GM18951 (cell line): ENCODE measurements at regions not wholly inside any gene's neighbourhood (a gene's known extent, or its start where the extent isn't known, plus 50 kb on each side); places are given as distances from the start of the nearest gene placed in this dataset.
"Not testable (repeated sequence)": the region's sequence is repeated elsewhere in the genome, so short reads cannot be mapped to it uniquely, and the experiment has no call there.

ENCODE experiments used
- POLR2A ChIP-seq: IDR thresholded peaks from 4 replicates; pipeline ENCODE4 v1.6.1; 2011; ENCODE audit warnings: mild to moderate bottlenecking; ENCODE audit not compliant: insufficient read length, insufficient read depth; ENCODE audit errors: extremely low read depth
- in situ Hi-C: fragments of 300-500 bp; cut with MboI; formaldehyde crosslinking; loops from one replicate; pipeline ENCODE4 v1.12.0; 2022; ENCODE audit warnings: low sequenced_read_pairs, mixed read lengths, inconsistent platforms; ENCODE audit not compliant: unreplicated experiment

DNA sequence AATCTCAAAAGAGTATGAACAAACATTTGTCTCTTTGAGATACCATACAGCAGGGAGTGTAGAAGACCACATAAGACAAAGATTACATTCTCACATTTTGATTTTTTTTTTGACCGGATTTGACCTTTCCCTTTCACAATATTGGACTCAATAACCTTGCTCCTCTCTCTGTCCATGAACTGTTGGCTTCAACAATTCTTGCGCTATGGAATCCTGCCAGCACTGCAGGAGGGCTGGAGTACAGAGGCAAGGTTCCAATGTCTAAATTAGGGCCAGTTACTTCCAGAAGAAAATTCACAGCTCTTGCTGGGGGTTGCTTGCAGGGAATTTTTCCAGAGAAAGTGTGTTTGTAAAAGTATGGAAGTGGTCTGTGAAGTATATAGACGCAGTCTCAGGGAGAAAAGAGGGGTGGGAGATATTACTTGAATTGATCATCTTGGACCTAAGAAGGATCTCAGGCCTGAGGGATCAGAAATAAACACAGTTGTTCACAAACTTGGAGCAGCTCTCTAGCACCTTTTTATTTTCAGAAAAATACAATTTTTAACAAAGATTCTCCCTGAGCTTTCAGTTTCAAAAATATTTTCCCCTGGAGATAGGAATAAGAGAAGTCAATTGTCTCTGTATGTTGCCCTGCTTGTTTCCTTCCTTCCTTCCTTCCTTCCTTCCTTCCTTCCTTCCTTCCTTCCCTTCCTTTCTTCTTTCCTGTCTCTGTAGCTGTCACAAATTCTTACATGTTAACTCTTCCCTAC is 765.9 kb downstream of the BCKDHB start:
- in situ Hi-C loops = no loop called here
- no peak for TF ChIP-seq POLR2A

DNA sequence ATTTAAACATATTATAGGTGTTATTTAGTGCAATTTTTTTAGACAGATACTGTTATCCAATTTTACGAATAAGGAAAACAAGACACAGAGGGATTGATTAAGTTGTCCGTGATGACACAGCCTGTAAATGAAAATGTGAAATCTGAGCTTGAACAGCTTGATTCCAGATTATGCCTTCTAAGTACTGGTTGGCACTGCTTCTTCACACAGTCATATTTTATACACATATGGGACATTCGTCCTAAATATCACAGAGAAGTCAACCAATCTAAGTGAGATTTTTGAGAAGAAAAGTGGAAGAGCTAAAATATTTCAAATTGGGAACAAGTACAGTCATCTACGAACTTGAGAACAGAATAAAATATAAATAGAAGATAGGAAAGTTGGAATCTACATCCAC is 756.3 kb downstream of the BCKDHB start:
- no peak for TF ChIP-seq POLR2A
- in situ Hi-C loops = no loop called here

DNA sequence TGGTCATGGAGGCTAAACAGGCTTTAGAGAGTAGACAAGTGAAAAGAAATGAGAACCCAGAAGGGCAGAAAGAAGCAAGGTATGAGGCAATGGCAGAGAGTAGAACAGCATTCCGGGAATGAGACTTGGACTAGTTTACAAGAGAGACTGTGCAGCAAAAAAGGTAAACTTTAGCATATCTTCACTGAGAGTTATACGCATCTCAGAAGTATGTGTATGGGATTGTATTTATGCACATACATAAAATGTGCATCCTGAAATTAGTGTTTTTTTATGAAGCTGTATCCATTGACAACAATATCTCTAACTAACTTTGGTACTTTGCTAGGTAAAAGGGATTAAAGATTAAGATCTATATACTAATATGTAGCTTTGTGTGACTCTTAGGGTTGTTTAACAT is 753.6 kb downstream of the BCKDHB start:
- TF ChIP-seq POLR2A = no peak
- in situ Hi-C loops = no loop called here

DNA sequence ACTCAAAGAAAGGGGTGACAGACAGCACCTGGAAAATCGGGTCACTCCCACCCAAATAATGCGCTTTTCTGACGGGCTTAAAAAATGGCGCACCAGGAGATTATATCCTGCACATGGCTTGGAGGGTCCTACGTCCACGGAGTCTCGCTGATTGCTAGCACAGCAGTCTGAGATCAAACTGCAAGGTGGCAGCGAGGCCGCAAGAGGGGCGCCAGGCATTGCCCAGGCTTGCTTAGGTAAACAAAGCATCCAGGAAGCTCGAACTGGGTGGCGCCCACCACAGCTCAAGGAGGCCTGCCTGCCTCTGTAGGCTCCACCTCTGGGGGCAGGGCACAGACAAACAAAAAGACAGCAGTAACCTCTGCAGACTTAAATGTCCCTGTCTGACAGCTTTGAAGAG is 741.5 kb downstream of the BCKDHB start:
- in situ Hi-C loops = not testable (repeated sequence)

DNA sequence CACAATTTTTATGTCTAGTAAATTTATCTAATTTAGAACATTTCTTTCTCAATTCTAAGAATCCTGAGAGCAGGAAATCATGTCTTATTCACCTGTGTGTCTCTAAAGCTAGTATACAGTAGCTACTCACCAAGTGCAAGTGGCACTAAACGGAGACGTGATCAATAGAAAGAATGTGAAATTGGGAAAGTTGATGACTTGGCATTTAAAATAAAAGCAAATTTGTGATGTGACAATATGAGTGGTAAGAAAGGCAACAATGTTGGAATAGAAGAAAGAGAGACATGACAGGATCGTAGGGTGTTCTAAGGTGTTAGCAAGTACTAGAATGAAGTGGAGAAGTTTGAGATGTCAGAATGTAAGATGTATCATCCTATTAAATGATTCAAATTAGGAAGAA is 725.9 kb downstream of the BCKDHB start:
- in situ Hi-C loops = no loop called here
- no peak for TF ChIP-seq POLR2A

DNA sequence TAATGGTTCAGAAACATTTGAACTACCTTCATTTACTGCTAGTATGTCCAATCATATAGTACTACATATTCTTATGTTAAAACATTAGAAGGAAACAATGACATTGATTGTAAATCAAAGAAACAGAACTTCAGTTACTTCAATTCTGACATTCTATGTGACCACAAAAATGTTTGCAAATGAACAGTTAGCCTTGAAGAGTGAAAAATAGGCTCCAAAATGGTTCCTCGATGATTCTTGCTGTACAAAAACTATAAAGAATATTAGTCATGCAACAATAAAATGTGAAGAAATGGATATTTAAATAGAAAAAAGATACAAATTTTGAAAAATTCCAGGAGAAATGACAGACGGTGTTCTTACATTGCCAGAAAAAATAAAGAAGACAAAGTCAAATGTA is 686.9 kb downstream of the BCKDHB start:
- TF ChIP-seq POLR2A = no peak
- in situ Hi-C loops = no loop called here

DNA sequence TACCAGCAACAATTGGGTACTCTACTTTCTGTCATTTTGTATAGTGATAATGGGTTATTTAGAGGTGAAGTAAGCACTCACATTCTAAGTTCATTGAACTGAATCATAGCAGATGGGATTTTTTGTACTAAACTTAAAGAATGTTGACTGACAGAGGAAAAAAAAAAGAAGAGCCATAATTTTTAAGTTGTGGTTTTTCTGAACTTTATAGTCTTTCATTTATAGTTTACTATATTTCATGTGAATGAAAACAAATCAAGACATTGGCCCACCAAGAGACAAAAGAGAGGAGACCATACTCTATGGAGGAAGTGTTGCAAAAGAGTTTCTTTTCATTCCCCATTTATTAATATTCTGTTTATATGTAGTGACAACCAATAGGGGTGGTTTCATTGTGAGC is 685.7 kb downstream of the BCKDHB start:
- TF ChIP-seq POLR2A = no peak
- in situ Hi-C loops = no loop called here

DNA sequence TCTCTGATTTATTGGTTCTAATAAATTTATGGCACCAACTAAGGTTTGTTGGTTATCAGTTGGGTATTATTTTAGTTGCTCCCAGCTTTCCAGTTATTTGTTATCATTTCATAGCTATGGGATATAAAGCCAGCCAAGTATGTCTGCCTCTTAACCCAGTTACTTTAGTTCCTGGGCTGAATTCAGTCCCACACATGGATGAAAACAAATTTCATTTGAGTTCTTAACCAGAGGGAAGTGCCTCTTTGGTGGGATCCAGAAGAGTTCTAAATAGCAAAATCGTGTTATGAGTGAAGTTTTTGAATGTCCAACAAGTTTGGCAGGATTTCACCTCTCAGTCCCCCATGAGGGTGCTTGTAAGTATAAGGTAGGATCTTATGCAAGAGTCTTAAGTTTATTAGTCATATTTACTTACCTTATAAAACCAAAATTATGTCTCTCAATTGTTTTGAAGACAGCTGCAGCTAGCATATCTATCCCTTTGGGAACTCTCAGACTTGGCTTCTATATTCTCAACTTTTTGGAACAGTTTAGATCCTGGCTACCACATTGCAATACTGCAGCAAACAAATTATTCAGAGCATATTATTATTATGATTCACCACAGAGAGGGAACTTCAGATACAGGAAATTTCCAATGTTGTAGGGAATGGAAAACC is 683.6 kb downstream of the BCKDHB start:
- no peak for TF ChIP-seq POLR2A
- in situ Hi-C loops = no loop called here

DNA sequence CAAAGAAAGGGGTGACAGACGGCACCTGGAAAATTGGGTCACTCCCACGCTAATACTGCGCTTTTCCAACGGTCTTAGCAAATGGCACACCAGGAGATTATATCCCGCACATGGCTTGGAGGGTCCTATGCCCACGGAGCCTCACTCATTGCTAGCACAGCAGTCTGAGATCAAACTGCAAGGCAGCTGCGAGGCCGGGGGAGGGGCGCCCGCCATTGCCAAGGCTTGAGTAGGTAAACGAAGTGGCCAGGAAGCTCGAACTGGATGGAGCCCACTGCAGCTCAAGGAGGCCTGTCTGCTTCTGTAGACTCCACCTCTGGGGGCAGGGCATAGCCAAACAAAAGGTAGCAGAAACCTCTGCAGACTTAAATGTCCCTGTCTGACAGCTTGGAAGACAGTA is 676.8 kb downstream of the BCKDHB start:
- in situ Hi-C loops = not testable (repeated sequence)

DNA sequence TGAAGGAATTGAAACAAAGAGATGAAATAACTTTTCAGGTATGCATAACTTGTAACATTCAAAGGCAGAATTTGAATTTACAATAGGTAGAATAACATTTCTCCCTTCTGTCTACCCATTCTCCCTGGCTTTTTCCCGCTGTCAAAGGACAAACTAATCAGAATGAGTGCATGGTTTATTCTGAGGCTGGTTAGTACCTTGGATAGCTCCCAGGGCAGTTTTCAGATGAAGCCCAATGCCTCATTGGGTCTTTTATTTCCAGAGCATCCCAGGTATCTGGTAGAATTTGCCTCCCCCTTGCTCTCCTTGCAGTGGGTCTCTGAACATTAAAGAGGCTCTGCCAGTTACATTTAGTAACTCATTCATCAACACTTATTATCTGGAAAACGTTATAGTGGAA is 665.5 kb downstream of the BCKDHB start:
- in situ Hi-C loops = no loop called here
- TF ChIP-seq POLR2A = no peak

DNA sequence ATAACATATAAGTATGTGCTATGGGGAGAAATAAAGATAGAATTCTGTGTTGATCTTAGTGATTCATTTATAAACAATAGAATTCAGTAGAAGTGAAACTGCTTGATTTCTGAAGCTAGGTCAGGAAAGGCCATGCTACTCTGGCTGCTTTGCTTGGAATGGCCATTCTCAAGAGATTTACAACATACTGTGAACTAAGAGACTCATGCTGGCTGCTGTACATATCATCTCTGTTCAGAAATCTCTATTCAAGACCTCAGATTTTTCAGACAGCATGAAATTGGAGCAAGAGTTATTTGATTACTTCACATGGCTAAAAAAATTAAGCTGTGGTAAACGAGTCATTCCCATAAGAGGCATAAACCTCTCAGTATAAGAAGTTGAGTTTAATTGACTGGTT is 662.6 kb downstream of the BCKDHB start:
- TF ChIP-seq POLR2A = no peak
- in situ Hi-C loops = no loop called here

DNA sequence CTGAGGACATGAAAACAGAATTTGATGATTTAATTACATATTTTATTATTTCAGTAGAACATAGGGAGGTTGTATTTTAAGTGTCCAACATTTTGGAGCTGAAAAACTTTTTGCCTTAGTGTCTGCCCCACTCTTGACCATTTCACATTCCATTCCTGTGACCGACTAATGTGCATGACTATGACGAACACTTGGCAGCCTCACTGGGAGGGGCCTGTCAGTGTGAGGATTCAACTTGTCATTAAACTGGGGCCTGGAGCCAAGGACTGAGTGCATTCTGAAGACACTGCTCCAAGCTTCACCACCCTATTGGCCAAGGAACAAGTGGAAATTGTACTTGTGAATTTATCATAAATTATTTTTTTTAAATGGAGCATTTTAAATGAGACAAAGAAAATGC is 661.3 kb downstream of the BCKDHB start:
- in situ Hi-C loops = no loop called here
- TF ChIP-seq POLR2A = no peak

DNA sequence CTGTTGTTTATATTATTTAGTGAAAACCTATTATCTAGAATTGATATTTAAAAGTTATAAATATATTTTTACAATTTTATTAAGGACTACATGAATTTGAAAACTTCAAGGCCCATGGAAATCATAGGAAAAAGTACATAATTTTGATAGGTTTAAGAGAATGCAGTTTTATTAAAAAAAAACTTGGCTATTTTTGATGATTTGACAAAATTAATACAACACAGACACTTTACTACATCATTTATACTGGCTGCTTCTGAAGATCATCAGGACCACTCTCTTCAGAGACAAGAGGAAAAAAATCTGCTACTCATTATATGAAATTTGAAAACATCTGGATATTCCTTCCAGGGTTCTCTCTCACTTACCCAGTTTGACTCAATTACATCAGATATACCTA is 637.7 kb downstream of the BCKDHB start:
- in situ Hi-C loops = no loop called here
- TF ChIP-seq POLR2A = no peak

DNA sequence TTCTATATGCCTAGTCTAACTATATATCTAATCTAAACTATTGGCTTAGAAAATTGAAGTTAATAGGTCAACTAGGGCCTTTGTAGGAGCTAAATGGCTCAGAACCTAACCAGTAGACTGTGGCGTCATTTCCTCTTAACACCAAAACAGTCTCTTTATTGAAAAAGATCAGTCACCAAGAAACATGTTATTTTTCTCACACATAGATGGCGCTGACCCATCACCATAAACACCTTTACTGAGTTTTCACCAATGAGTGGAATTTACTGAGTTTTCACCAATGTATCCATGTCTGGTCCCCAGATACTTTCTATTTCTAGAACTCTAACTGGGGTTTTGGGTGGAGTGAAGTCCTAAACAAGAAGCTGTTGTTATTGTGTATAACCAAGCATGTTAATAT is 636.0 kb downstream of the BCKDHB start:
- in situ Hi-C loops = no loop called here
- no peak for TF ChIP-seq POLR2A
